Cardiac muscle cell (in vitro differentiated cells and primary cell): ENCODE measurements at regions not wholly inside any gene's neighbourhood (a gene's known extent, or its start where the extent isn't known, plus 50 kb on each side); places are given as distances from the start of the nearest gene placed in this dataset.
A peak's percentile ranks its signal among the peaks of the same experiment; 100 is the strongest.

Experiments
- DNase-seq, 2 donors: peaks; one replicate each; pipeline versions ENCODE4 v3.0.0 to v3.0.0-alpha.2; 2010 to 2017; ENCODE audit warnings: low read depth in 1 of 2, low spot score in 1 of 2
- H3K27ac ChIP-seq: fragments of 200-600 bp; sonication (generic); 2 replicates; pipeline ENCODE4 v1.5.1; 2016
- H3K27me3 ChIP-seq: fragments of 200-600 bp; sonication (generic); 2 replicates; pipeline ENCODE4 v1.6.0; 2016; ENCODE audit warnings: control low read depth
- H3K36me3 ChIP-seq: fragments of 200-600 bp; sonication (generic); 2 replicates; pipeline ENCODE4 v1.5.1; 2016; ENCODE audit warnings: control low read depth
- H3K4me1 ChIP-seq: fragments of 200-600 bp; sonication (generic); 2 replicates; pipeline ENCODE4 v1.8.1; 2017; ENCODE audit warnings: low read depth, mild to moderate bottlenecking, mixed run types
- H3K4me3 ChIP-seq: fragments of 200-600 bp; sonication (generic); 2 replicates; pipeline ENCODE4 v1.5.1; 2016; ENCODE audit warnings: mild to moderate bottlenecking
- H3K9me3 ChIP-seq: fragments of 200-600 bp; sonication (generic); 2 replicates; pipeline ENCODE4 v1.5.1; 2017; ENCODE audit warnings: low read depth, mild to moderate bottlenecking, control low read depth
- CTCF ChIP-seq: IDR thresholded peaks from 2 replicates; pipeline ENCODE4 v1.5.1; 2012; ENCODE audit warnings: low read depth, mild to moderate bottlenecking, low read length

GRCh38 chr18:34659579-34660517, 50.2 kb upstream of the DTNA start:
- no peaks in the 10 kb centered on the region for H3K36me3 ChIP-seq
- DNase-seq = peak; percentile 82 to 98
- H3K4me1 ChIP-seq = peaks cover 16% of the 10 kb centered on the region
- H3K9me3 ChIP-seq = no peaks in the 10 kb centered on the region
- H3K4me3 ChIP-seq = no peak overlapping the region
- peak overlapping the region; percentile 88 for H3K27ac ChIP-seq
- no peaks in the 10 kb centered on the region for H3K27me3 ChIP-seq
- TF ChIP-seq CTCF = no peak
